Adrenal gland (tissue), 5 donors: ENCODE measurements at regions not wholly inside any gene's neighbourhood (a gene's known extent, or its start where the extent isn't known, plus 50 kb on each side); places are given as distances from the start of the nearest gene placed in this dataset.

Experiments used
- CTCF ChIP-seq, 6 experiments: fragments of 450-650 bp in 4 of 6; fragments of 200-600 bp in 2 of 6; sonication (generic) in 1 of 6; IDR thresholded peaks; 1 replicate in 5 of 6; 2 replicates in 1 of 6; pipeline versions ENCODE4 v1.5.1 to v1.8.0; 2016 to 2021; ENCODE audit warnings: antibody characterized with exemption in 6 of 6, mild to moderate bottlenecking in 2 of 6, moderate library complexity in 1 of 6
- POLR2A ChIP-seq, 2 donors: fragments of 450-650 bp; IDR thresholded peaks; one replicate each; pipeline ENCODE4 v1.6.1; 2017; ENCODE audit warnings: antibody characterized with exemption in 2 of 2, mild to moderate bottlenecking in 2 of 2, moderate library complexity in 1 of 2
- donor health status: DM: no; HTN: no; CAD: no.

GRCh38 chr1:193340331-193340730 is 153.9 kb upstream of the B3GALT2 start:
- TF ChIP-seq CTCF (IDR thresholded peaks at IDR 0.05) (no peak), POLR2A (IDR thresholded peaks at IDR 0.05) (no peak)
